HG02623 (cell line): ENCODE measurements at regions not wholly inside any gene's neighbourhood (a gene's known extent, or its start where the extent isn't known, plus 50 kb on each side); places are given as distances from the start of the nearest gene placed in this dataset.

Source experiments
- ATAC-seq: cut with Tn5 transposase; IDR thresholded peaks from one replicate; pipeline ENCODE4 v1.9.1; 2021; ENCODE audit warnings: moderate library complexity; ENCODE audit not compliant: unreplicated experiment

GRCh38 chr2:15701341-15701907 lies 109.8 kb downstream of the DDX1 start:
- ATAC-seq, result no peak

GRCh38 chr2:15701991-15702390 lies 110.3 kb downstream of the DDX1 start:
- no peak for ATAC-seq

- no peak for ATAC-seq
Observed at GRCh38 chr2:15702452-15702851, 110.8 kb downstream of the DDX1 start.

- no peak for ATAC-seq
Observed at GRCh38 chr2:15703365-15703869, 111.7 kb downstream of the DDX1 start.

- no peak for ATAC-seq
Observed at GRCh38 chr2:15704086-15704787, 112.6 kb downstream of the DDX1 start.

GRCh38 chr2:15704788-15705115 lies 113.1 kb downstream of the DDX1 start:
- no peak for ATAC-seq

- ATAC-seq, result no peak
Observed at GRCh38 chr2:15705310-15705709, 113.6 kb downstream of the DDX1 start.

GRCh38 chr2:15705839-15706386 lies 114.2 kb downstream of the DDX1 start:
- no peak for ATAC-seq

- ATAC-seq, result no peak
Observed at GRCh38 chr2:15706424-15706823, 114.8 kb downstream of the DDX1 start.

- no peak for ATAC-seq
Observed at GRCh38 chr2:15706986-15707632, 115.4 kb downstream of the DDX1 start.

GRCh38 chr2:15708161-15708560 lies 116.5 kb downstream of the DDX1 start:
- no peak for ATAC-seq

- ATAC-seq, result no peak
Observed at GRCh38 chr2:15708865-15709820, 117.5 kb downstream of the DDX1 start.

- no peak for ATAC-seq
Observed at GRCh38 chr2:15711126-15711860, 119.6 kb downstream of the DDX1 start.

GRCh38 chr2:15712551-15713342 lies 121.1 kb downstream of the DDX1 start:
- ATAC-seq, result no peak

- no peak for ATAC-seq
Observed at GRCh38 chr2:15713475-15713874, 121.8 kb downstream of the DDX1 start.

GRCh38 chr2:15714002-15714401 lies 122.3 kb downstream of the DDX1 start:
- no peak for ATAC-seq

GRCh38 chr2:15714609-15715008 lies 122.9 kb downstream of the DDX1 start:
- no peak for ATAC-seq

GRCh38 chr2:15715596-15715995 lies 123.9 kb downstream of the DDX1 start:
- no peak for ATAC-seq
